Hematopoietic multipotent progenitor cell treated with erythropoietin and hydrocortisone succinate and interleukin-3 and kit ligand, for 6 days (in vitro differentiated cells): ENCODE measurements at regions not wholly inside any gene's neighbourhood (a gene's known extent, or its start where the extent isn't known, plus 50 kb on each side); places are given as distances from the start of the nearest gene placed in this dataset.
A peak's percentile ranks its signal among the peaks of the same experiment; 100 is the strongest.

Source experiments
- DNase-seq: peaks from one replicate; pipeline ENCODE4 v3.0.0-alpha.2; 2015

- DNase-seq: peak; percentile 12
These were observed 319.2 kb downstream of the GADD45G start for GRCh38 chr9:89923961-89924504.

DNA sequence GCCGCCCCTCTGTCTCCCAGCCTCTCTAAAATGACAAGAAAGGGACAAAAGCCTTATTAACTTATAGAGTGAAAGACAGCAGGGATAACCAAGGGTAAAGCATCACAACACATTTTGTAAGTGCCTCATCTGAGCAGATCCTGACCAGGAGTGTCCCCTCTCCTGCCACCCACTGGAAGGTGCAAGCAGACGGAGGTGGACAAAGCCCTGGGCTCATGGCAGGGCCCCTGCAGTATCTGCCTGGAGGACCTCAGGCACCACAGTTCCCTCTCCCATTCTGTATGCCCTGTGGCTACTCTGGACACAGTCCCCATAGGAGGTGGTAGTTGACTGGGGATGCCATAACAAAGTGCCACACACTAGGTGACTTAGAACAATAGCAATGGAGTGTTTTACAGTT lies 319.8 kb downstream of the GADD45G start:
- no peak for DNase-seq

- DNase-seq: no peak
These were observed 321.4 kb downstream of the GADD45G start for GRCh38 chr9:89926167-89926566.

DNA sequence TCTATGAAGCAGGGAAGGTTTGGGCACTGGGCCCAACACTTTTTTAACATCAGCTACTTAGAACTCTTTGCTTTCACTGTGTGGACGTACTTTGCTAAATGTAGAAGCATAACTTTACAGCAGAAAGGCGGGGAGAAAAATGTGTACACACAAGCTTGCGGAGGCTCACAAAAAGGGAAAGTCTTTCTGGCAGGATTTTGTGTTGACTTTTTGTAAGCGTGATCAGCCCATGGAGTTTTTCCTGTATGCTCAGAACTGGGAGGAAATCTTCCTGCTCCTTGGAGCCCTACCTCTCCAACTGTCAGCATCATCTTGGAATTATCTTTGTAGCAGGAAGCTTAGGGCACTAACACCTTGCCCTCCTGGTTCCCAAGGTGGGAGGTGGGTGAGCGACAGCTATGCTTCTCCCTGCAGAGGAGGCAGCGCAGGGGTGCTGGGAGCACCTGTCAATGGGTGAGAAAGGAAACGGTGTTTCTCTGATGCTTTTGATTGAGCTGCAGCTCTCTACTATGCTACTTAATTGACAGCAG lies 321.9 kb downstream of the GADD45G start:
- DNase-seq: no peak

DNA sequence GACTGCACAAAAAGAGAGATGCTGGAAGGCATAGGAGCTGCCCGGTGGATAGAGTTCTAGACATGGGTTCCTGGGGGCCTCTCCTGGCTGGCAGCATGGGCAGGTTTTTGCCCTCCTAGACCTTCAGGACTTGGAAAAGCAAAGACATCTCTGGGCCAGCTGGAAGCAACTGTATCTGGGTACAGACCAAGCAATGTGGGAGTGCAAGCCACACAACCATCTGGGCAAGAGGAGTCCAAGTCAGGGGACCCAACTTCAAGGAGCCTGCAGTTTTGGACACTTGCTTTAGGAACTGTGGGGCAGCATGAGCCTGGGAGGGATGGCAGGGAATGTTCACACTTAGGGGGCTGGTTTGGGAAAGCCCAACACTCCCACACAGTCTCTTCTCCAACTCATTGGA lies 323.3 kb downstream of the GADD45G start:
- no peak for DNase-seq

GRCh38 chr9:89928521-89929275 lies 323.9 kb downstream of the GADD45G start:
- DNase-seq: no peak

DNA sequence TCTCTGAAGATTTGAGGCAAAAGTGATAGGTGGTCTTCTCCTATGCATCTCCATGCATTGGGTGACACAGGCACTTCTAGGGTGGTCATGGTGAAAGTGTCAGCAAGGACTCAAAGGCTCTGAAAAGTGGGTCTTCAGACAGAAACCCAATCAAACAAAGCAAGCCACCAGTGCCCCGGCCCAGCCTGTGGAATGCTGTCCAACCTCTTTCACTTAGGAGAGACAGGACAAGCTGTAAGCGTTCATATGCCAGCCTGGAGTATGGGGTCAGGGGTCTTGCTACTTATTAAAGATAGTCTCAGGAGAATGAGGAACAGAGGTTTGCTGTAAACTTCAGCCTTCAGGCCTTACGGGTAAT lies 324.5 kb downstream of the GADD45G start:
- no peak for DNase-seq

GRCh38 chr9:89929673-89930480 lies 325.1 kb downstream of the GADD45G start:
- DNase-seq: no peak

GRCh38 chr9:89933578-89933977 lies 328.8 kb downstream of the GADD45G start:
- DNase-seq: no peak

DNA sequence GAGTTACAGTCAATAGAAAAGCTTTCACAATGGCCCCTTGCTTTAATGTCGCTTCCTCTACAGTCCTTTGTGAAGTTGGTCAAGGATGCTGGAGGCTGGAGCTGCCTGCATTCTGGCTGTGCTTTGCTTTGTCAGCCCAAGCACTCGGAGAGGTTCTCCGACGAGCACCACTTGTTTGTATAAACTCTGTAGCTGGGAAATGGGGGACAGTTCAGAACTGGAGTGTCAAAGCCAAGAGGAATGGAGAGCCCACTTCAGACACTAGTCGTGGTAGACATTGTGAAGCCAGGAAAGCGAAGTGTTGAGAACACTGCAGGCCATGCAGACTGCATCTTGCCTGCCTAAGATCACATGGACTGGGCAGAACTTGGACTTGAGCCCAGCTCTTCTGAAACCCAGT lies 330.3 kb downstream of the GADD45G start:
- DNase-seq: no peak

DNA sequence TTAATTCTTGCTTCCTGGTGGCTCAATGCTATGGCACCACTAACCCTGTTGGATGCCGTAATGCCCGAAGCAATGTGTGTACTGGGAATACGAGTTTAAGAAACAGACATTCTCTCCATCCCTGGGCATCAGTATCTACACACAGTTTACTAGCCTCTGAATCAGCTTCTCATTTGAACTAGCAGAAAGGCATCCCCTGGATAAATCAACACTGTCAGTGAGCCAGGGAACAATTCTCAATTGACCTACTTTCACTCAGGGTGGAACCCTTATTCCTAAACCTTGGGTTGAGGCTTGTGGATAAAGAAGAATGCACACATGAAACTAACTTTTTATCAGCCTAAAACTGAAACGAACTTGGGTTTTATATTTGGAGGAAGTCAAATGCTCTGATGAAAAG lies 331.0 kb downstream of the GADD45G start:
- DNase-seq: no peak

DNA sequence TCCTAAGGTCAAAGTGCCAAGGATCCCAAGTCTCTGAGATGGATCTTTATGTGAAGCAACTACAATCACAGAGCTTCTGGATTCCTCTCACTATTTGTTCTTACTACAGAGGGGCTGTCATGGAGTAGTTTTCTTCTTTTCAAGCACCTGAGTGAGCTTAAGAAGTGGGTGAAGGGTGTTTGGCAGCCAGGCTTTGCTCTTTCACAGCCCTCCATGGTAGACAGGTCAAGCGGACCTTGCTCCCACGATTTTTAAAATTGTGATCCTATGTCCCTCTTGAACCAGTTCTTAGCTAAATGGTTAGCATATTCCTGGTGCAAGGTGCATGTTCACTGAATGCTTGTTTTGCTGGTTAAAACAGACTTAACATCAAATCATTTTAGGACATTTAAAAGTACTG lies 332.2 kb downstream of the GADD45G start:
- no peak for DNase-seq

DNA sequence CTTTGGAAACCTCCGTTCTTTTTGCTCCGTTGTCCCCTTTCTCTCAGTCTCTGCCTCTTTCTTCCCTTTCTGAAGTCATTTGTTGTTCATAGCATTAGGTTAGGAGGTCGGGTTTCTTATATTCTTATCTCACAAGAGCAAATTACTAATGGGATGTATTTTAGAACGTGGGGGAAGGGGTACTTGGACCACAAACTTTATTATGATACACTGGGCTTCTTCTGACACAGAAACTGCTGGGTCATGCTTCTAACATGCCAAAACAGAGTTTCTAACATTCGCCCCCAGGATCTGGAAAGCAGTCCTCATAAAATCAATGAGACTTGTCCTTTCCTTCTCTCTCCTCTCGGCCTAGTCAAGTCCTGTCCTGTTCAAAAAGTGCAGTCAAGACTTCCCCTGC lies 334.4 kb downstream of the GADD45G start:
- DNase-seq: peak; percentile 29

DNA sequence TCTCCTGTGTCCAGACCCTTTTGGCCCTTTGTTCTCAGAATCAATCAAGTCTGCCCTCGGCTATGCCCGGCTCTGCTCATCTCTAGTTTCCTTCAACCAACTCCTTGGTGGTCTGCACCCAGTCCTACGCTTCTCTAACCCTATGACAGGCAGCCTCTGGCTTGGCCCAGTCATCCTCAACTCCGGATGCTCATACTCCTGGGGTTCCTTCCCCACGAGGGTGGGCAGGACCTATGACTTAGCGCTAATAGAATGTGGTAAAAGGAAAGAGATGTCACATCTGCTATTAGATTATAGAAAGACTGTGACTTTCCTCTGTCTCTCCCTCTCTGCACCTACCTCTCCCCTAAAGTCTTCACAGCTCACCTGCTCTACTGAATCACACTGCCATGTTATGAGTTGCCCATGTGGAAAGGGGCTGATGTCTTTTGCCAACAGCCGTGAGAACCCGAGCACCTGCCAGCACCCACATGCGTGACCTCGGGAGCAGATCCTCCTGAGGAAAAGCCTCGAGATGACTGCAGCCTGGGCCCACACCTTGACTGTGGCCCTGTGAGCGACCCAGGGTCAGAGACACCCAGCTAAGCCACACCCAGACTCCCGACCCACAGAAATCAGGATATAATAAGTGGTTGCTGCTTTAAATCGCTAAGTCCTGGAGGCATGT lies 334.9 kb downstream of the GADD45G start:
- DNase-seq: no peak

DNA sequence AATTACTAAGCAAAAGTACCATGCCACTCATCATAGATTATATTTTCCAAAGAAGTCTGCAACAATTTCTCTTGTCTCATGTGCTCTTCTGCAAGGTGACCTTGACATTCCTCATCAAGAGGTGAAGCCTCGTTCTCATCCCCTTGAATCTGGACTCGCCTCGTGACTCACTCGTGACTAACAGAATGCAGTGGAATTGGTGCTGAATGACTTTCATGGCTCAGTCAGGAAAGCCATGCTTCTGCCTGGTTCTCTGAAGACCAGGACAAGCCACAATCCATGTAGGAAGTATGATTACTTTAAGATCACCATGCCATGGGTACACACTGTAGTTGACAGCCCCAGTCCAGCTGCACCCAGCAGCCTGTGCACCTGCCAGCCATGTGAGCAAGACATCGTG lies 335.8 kb downstream of the GADD45G start:
- DNase-seq: no peak

- DNase-seq: no peak
These were observed 337.1 kb downstream of the GADD45G start for GRCh38 chr9:89941875-89942274.

DNA sequence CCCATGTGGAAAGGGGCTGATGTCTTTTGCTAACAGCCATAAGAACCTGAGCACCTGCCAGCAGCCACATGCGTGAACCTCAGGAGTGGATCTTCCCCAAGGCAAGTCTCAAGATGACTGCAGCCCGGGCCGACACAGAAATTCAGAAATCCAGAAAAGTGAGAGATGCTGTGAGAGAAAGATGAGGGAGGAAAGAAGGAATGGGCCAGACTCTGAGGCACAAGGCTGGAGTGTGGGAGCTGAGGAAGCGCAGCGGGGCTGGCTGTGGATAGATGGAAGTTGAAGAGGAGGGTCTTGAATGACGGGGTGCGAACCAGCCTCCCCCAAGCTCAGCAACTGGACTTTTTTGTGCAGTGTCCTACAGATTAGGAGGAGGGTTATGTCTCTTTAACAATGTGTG lies 337.8 kb downstream of the GADD45G start:
- no peak for DNase-seq

DNA sequence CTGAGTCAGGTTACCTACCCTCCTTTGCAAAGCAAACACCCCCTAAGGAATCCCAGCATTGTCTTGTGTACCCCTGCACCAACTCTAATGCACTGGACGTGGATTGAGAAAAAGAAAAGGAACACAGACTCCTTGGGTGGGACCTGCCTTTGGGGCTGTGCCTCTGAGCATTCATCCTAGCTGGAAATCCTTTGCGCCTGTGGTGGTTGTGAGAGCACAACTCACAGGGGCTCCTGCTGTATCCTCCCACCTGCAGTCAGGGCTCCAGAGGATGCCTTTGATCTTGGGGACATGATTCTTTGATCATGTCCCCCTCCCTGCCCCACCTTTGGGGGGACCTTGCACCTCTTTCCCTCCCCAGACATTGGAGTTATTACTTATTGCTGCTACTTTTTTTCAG lies 338.5 kb downstream of the GADD45G start:
- DNase-seq: no peak

GRCh38 chr9:89943728-89944127 lies 338.9 kb downstream of the GADD45G start:
- DNase-seq: no peak

- DNase-seq: no peak
These were observed 340.3 kb downstream of the GADD45G start for GRCh38 chr9:89945133-89945532.

- no peak for DNase-seq
These were observed 341.9 kb downstream of the GADD45G start for GRCh38 chr9:89946741-89947140.

DNA sequence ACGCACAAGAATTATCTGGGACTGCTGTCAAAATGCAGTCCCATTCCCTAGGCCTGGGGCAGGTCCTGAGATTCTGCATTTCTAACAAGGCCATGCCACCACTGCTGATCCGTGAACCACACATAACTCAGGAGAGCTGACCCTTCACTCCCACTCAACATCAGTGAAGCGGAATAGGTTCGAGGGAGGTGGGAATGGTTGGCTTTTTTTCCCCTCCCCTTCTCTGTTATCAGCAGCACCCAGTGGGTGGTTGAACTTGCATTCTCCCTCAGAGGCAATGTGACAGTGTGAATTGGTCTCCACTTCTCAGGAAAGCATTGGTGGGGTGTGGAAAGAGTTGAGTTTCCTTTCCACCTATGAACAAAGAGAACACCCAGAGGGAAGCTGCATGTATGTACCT lies 344.3 kb downstream of the GADD45G start:
- no peak for DNase-seq

- DNase-seq: no peak
These were observed 346.9 kb downstream of the GADD45G start for GRCh38 chr9:89951675-89952074.
